Spleen (tissue), 7 donors: ENCODE measurements at regions not wholly inside any gene's neighbourhood (a gene's known extent, or its start where the extent isn't known, plus 50 kb on each side); places are given as distances from the start of the nearest gene placed in this dataset.

ENCODE experiments used
- POLR2A ChIP-seq, 3 donors: fragments of 450-650 bp; IDR thresholded peaks; one replicate each; pipeline ENCODE4 v1.5.1; 2017; ENCODE audit warnings: antibody characterized with exemption in 3 of 3, mild to moderate bottlenecking in 1 of 3
- TF ChIP-seq, protein P1 (sequence below), 11 experiments: fragments of 200-600 bp in 7 of 11; fragments of 450-650 bp in 4 of 11; sonication (generic) in 4 of 11; IDR thresholded peaks in 8 of 11; conservative IDR thresholded peaks in 3 of 11; 1 replicate in 7 of 11; 2 replicates in 4 of 11; pipeline versions ENCODE4 v1.4.0 to v1.8.0; 2016 to 2021; ENCODE audit warnings: antibody characterized with exemption in 11 of 11, inconsistent platforms in 4 of 11, mild to moderate bottlenecking in 1 of 11
- donor health status: DM: no; HTN: no; CAD: no; lungs with moderate emphysema.
- donor health status: DM: no; HTN: no; CAD: no.
- donor health status: DM: no; HTN: no; CAD: no.

DNA sequence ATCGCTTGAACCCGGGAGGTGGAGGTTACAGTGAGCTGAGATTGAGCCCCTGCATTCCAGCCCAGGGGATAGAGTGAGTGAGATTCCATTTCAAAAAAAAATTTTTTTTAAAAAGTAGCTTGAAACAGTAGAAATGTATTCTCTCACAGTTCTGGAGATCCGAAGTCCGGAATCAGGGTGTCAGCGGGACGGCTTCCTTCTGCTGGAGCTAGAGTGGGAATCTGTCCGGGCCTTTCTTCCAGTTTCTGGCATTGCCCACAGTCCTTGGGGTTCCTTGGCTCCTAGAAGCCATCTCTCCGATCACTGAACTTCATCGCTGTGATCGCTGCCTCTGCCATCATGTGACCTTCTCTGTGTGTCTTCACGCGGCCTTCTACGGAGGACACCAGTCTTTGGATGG lies 181.2 kb upstream of the CIBAR2 start:
- TF ChIP-seq, protein P1, sequence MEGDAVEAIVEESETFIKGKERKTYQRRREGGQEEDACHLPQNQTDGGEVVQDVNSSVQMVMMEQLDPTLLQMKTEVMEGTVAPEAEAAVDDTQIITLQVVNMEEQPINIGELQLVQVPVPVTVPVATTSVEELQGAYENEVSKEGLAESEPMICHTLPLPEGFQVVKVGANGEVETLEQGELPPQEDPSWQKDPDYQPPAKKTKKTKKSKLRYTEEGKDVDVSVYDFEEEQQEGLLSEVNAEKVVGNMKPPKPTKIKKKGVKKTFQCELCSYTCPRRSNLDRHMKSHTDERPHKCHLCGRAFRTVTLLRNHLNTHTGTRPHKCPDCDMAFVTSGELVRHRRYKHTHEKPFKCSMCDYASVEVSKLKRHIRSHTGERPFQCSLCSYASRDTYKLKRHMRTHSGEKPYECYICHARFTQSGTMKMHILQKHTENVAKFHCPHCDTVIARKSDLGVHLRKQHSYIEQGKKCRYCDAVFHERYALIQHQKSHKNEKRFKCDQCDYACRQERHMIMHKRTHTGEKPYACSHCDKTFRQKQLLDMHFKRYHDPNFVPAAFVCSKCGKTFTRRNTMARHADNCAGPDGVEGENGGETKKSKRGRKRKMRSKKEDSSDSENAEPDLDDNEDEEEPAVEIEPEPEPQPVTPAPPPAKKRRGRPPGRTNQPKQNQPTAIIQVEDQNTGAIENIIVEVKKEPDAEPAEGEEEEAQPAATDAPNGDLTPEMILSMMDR (IDR thresholded peaks at IDR 0.05 in 8 of 11, conservative IDR thresholded peaks at IDR 0.05 in 3 of 11), result no peak
- TF ChIP-seq POLR2A (IDR thresholded peaks at IDR 0.05), result no peak
